ENCODE measurements at regions not wholly inside any gene's neighbourhood (a gene's known extent, or its start where the extent isn't known, plus 50 kb on each side); places are given as distances from the start of the nearest gene placed in this dataset.
"Not testable (repeated sequence)": the region's sequence is repeated elsewhere in the genome, so short reads cannot be mapped to it uniquely, and the experiment has no call there.

- DNase-seq (ENCODE audit: low read depth), result no peak
- in situ Hi-C loops (cut with HindIII; ENCODE audit: low sequenced_read_pairs), result no loop called here
- no peak overlapping the region for H3K4me3 ChIP-seq (ENCODE audit: low read depth, low read length)
- no peak for TF ChIP-seq CTCF (IDR thresholded peaks at IDR 0.05; ENCODE audit: low read depth, low read length, missing control alignments)
Measured at GRCh38 chr3:67244130-67244529, 246.0 kb downstream of the KBTBD8 start.

- DNase-seq (ENCODE audit: low read depth), result no peak
- H3K4me3 ChIP-seq (ENCODE audit: low read depth, low read length), result no peak overlapping the region
- no peak for TF ChIP-seq CTCF (IDR thresholded peaks at IDR 0.05; ENCODE audit: low read depth, low read length, missing control alignments)
- in situ Hi-C loops (cut with HindIII; ENCODE audit: low sequenced_read_pairs), result no loop called here
Measured at GRCh38 chr3:67245545-67245944, 247.4 kb downstream of the KBTBD8 start.

GRCh38 chr3:67248726-67249125 is 250.6 kb downstream of the KBTBD8 start:
- no peak overlapping the region for H3K4me3 ChIP-seq (ENCODE audit: low read depth, low read length)
- DNase-seq (ENCODE audit: low read depth), result no peak
- in situ Hi-C loops (cut with HindIII; ENCODE audit: low sequenced_read_pairs), result no loop called here
- no peak for TF ChIP-seq CTCF (IDR thresholded peaks at IDR 0.05; ENCODE audit: low read depth, low read length, missing control alignments)

GRCh38 chr3:67252906-67253305 is 254.8 kb downstream of the KBTBD8 start:
- DNase-seq (ENCODE audit: low read depth); in situ Hi-C loops (cut with HindIII; ENCODE audit: low sequenced_read_pairs); H3K4me3 ChIP-seq (ENCODE audit: low read depth, low read length): not testable (repeated sequence)

- no peak for TF ChIP-seq CTCF (IDR thresholded peaks at IDR 0.05; ENCODE audit: low read depth, low read length, missing control alignments)
- in situ Hi-C loops (cut with HindIII; ENCODE audit: low sequenced_read_pairs), result no loop called here
- H3K4me3 ChIP-seq (ENCODE audit: low read depth, low read length), result no peak overlapping the region
- DNase-seq (ENCODE audit: low read depth), result no peak
Measured at GRCh38 chr3:67278015-67278618, 280.0 kb downstream of the KBTBD8 start.

- no peak for DNase-seq (ENCODE audit: low read depth)
- in situ Hi-C loops (cut with HindIII; ENCODE audit: low sequenced_read_pairs), result no loop called here
- no peak overlapping the region for H3K4me3 ChIP-seq (ENCODE audit: low read depth, low read length)
- TF ChIP-seq CTCF (IDR thresholded peaks at IDR 0.05; ENCODE audit: low read depth, low read length, missing control alignments), result no peak
Measured at GRCh38 chr3:67286586-67286985, 288.5 kb downstream of the KBTBD8 start.

GRCh38 chr3:67288466-67289106 is 290.5 kb downstream of the KBTBD8 start:
- no peak for TF ChIP-seq CTCF (IDR thresholded peaks at IDR 0.05; ENCODE audit: low read depth, low read length, missing control alignments)
- no peak for DNase-seq (ENCODE audit: low read depth)
- in situ Hi-C loops (cut with HindIII; ENCODE audit: low sequenced_read_pairs), result no loop called here
- H3K4me3 ChIP-seq (ENCODE audit: low read depth, low read length), result no peak overlapping the region

Data from astrocyte of the cerebellum (primary cell).